Ureter (tissue), 1 donor: ENCODE measurements at regions not wholly inside any gene's neighbourhood (a gene's known extent, or its start where the extent isn't known, plus 50 kb on each side); places are given as distances from the start of the nearest gene placed in this dataset.

Source experiments
- DNase-seq: peaks from one replicate; pipeline ENCODE4 v3.0.0-alpha.2; 2020; ENCODE audit warnings: low spot score
- donor health status: DM: yes; HTN: yes; CAD: no.

DNA sequence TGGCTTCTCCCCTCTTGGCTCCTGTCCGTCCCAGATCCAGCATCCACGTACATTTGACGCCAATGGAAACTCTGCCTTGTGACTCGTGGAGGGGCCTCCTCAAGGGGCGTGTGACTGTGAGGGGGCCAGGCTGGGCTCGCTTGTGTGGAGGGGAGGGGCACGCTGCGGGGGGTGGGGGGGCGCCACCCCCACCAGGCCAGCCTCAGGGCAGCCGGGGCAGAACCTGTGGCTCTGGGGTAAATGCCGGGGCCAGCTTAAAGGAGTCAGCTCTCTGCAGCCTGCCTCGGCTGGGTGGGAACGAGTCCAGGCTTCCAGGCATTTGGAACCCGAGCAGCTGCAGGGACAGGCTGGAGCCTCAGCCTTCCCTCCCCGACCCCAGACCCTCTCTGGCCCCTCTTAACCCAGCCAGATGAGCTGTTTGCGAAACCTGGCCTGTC is 94.1 kb downstream of the SIK1 start:
- no peak for DNase-seq

DNA sequence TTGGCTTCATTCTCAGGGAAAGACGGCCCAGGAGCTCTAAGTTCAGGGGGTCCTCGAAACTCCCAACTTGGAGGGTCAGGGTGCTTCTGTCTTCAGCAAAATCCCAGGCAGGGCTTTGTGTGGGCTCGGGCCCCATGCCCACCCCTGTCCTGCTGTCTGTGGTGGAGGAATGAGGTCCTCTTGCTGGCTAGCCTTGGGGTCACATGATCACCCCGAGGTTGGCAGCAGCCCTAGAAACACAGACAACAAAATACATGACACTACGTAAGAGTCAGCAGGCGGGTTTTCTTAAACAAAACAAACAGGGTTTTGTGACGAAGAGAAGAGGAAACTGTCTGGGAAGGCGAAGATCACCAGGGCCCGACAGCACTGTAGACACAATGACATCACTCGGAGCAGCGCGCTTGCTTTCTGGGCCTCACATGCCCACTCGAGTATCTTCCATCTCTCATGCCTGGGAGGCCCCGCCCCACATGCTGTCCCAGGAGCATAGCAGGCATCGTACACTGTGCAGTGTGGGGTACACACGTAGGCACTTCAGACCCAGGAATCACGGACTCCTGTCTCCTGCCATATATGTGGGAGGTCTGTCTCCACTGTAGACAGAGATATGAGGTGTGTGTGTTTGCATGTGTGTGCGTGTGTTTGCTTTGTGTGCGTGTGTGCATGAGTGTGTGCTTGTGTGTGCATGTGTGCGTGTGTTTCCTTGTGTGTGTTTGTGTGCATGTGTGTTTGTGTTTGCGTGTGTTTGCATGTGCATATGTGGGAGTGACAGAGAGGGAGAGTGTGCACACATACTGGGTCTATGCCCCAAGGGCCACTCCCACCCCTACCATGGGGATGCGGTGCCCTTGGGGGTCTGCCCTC is 94.7 kb downstream of the SIK1 start:
- peak; percentile 70 for DNase-seq

DNA sequence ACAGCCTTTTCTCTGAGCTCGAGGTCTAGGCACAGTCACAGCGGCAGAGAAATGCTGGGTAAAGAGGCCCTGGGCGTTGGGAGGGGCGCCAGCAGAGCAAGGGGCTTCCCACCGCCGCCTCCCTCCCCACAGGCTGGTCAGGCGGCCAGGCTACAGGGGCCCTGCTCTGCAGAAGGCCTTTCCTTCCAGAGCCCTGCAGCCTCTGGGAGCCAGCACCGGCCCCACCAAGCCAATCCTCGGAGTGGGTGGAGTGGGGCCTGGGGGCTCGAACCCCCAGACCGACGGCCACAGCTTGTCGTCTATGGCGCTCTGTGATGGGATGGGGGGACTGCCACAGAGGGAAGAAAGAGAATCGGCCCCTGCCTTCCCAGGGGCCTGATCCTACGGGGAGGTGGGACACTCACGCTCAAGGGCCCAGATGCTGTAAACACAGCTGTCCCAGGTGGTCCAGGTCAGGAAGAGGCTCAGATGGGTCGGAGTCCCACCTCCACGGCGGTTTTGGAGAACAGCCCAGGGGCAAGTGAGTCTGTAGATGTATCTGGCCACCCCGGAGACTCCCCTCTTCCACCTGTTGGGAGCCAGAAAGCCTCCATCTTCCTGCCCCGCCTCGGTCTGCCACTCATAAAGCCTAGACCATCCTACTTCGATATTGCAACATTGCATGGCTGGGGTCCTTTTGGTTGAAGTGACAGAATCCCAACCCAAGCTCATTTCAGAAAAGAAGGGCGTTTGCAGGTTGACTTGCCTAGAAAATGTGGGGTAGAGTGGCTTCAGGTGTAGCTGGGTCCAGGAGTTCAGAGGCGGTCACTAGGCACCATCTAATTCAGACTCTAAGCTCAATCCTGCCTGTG is 95.6 kb downstream of the SIK1 start:
- DNase-seq, result no peak

DNA sequence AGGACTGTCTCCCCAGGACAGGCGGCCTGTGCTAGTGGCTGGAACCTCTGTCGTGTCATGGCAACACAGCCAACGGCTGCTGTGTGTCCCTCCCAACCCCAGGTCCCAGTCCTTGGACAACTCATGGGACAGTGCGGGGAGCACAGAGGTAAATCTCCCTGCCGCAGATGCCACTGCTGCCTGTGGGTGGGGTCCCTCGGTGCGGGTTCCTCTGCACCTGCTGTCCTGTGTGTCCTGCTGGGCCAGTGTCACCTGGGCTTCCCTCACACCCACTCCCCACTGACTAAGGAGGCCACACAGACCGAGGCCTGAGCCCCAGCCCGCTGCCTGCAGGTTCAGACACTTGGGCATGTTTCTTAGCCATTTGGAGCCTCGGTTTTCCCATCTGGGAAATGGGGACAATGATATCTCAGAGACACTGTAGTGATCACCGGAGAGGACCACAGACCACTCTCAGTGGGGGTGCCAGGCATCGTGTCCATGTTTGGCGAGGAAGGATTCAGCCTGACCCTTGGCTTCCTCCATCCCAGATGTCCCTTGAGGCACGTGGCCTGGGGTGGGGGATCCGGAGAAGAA is 96.5 kb downstream of the SIK1 start:
- DNase-seq, result no peak

DNA sequence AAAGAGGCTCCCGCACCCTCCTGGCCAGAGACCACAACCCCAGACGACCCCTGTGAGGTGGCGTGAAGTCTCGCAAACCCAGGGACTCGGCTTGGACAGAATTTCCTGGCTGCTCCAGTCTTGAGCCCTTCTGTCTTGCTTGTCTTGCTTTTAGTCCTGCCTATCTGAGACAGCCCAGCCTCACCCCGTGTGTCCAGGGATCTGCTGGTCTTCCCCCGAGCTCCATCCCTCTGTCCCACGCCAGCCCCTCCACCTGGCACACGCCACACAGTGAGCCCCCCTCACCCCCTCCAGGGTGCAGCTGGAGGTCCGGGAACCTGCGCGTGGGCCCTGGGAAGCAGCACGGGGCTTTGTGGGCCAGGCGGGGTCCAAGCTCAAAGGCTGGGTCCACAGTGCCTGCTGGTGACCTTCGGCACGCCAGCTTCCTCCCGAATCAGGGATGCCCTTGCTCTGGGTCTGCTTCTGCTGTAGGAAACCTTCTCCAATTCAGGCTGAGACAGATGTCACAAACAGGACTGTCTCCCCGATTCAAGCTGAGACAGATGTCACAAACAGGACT is 97.1 kb downstream of the SIK1 start:
- no peak for DNase-seq

DNA sequence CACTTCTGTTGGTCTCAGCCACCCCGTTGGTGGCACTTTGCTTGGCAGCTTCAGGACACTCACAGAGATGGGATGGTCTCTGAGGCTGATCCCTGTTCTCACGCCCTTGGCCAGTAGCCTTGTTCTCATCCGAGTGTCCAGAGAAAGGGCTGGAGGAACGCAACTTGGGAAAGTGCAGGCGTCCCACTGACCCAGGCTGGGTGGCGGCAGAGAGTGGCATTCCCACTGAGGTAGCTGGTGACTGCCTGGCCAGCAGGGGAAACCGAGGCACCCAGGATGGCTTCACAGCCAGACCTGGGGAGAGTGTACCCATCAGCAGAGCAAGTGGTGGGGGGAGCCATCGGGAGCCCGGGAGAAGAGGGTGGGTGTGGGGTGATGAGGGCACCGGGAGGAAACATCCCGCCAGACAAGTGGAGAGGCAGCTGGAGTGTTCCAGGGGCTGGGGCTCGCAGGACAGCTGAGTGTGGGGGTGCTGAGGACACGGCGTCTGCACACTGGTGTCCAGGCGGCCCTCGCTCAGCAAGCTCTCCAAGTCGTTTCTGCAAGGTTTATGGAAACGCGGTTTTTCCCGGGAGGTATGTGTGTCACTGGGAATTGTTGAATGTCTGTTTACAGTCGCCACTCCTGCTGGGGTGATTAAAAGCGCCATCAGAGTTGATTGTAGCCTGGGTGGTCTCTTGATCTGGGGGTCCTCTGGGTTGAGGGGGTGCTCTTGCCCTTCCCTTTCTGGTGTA is 97.8 kb downstream of the SIK1 start:
- no peak for DNase-seq

DNA sequence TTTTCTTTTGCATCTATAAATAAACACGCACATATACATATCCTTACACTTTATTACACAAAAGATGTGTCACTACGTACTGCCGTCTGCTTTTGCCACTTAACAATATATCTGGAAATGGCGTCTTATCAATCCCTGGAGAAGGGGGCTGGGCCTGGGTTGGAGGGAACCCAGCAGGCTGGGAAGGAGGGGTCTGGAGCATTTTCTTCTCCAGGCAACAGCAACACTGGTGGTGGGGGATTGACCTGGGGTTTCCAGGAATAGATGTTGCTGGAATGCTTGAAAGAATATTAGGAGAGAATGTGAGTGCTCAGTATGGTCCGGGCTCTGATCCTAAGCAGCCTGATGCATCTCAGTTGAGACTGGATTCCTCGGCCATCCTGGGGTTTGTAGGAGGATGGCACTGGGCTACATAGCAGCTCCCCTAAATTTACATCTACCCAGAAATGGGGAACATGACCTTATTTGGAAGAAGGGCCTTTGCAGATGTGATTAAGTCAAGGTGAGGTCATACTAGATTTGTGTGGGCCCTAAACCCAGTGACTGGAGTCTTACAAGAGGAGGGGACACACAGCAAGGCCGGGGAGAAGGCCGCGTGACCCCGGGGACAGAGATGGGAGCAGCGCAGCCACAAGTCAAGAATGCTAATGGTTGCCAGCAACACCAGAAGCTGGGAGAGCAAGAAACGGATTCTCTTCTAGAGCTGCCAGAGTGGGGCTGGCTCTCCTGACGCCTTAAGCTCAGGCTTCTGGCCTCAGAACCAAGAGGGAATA is 98.6 kb downstream of the SIK1 start:
- DNase-seq, result no peak

DNA sequence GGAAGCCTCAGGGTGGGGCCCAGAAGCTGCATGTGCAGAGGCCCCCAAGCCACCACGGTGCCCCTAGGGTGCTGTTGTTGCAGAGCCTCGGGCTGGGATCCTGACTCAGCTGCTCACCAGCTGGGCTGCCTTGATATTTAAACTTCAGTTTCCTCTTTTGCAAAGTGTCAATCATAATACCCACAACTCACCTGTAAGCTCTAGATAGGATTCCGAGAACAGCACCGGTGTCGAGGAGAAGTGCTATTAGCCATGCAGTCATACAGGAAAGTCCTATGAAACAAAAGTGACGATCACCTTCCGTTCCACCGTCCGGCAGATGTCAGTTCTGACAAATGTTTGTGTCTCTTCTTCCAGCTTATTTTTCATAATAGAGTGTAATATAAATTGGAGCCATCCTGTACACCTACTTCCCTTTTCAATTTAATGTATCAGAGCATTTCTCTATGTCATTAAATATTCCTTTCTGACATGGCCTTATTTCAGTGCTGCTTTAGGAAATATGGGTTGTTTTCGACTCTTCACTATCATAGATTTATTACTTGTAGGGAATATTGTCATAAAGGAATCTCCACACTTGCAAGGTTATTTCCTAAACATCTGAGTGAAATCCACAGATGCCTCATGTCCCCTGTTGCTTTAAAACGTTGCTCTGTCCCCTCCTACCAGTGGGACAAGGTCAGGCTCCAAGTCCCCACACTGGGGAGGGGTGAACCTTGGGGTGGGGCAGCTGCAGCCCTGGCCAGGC is 100.8 kb downstream of the SIK1 start:
- no peak for DNase-seq

DNA sequence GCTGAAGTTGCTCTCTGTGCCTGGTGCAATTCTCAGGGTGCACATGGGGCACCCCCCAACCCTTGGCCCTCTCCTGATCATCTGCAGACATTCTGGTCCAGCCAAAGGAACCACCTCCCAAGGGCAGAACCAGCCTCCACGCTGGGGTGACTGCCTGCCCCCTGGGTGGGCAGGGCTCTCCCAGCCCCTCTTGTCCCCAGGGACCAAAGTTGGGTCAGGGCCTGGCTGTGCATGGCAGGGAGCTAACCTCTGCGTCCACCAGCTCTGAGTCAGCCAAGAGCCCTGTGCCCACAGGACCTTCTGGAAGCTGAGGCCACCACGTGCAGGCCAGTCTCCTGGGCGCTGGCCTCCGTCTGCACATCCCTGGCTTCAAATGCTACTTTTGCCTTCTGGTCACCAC is 101.9 kb downstream of the SIK1 start:
- DNase-seq, result no peak

DNA sequence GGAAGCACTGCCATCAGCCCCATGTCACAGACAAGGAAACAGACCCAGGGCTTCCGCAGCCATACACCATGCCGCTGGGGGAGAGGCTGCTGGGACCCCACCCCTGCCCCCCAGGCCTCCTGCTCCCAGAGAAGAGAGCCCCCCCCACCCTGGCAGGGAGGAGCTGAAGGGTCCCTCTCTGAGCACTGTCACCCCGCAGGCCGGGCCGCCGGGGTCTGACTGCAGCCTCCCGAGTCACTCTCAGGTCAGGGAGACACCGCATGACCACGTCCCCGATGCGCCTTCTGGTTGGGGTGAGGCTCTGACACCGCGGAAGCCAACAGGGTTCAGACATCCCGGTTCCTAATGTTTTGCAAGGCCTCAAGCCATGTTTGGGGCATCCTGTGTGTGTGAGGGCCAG is 102.3 kb downstream of the SIK1 start:
- DNase-seq, result no peak

DNA sequence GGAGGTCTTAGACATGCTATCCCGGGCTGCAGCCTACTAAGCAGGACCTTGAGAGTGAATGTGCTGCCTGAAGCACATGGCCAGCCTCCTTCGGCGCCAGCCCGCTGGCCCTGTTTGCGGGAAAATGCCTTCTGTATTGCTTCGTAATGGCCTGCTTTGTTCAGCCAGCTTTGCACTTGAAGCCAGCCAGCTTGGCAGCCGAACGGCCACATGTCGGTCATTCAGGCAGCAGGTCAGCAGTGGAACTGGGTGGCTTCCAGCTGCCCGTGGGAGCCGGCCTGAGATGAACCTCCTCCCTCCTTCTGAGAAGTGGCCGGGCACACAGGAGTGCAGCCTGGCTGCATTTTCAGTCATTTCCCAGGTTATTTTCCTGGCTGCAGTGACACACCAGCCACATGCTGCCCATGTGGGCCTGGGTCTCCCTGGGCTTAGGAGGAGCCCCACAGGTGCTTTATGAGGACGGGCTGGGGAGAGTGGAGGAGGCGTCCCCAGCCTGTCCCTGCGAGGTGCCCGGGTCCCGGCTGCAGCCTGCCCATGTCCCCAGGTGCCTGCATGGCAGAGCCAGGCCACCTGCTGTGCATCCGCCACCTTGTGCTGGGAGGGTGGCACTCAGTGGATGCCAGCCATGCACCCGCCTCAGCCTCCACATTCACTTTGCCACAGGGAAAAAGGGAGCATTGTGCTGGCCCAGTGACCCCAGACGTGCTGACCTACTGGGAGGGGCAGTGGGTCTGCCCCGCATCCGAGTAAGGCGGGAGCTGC is 103.5 kb downstream of the SIK1 start:
- DNase-seq, result no peak

DNA sequence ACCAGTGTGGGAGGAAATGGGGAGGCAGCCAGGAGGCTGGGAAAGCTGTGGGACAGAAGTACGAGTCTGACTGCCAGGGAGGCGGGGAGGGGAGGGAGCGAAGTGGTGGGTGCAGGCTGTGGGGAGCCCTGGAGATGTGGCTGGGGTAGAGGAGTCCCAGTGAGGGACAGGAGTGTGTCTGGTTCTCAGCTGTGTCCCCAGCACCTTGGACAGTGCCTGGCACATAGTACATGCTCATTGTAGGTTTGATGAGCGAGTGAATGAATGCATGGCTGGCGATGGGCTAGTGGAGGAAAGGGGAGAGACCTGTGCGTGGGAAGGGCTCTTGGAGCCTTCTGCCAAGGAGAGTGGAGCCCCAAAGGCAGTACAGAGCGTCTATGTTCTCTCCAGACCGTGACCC is 104.1 kb downstream of the SIK1 start:
- no peak for DNase-seq

DNA sequence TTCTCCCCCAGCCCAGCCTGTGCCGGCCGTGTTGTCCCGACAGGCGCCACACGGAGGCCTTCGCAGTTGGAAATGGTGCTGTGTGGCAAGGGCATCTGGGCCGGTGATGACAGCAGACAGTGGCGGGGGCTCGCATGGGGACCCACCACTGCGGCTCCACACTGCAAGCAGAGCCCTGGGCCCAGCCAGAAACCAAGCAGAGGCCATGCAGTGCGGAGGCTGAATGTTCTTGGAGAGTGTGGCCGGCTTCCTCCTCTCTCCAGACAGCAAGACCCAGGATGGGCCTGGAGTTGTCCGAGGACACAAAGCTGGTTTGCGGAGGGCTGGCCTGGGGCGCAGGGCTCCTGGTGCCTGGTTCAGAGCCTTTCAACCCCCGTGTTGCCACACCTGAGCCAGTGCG is 104.6 kb downstream of the SIK1 start:
- no peak for DNase-seq

DNA sequence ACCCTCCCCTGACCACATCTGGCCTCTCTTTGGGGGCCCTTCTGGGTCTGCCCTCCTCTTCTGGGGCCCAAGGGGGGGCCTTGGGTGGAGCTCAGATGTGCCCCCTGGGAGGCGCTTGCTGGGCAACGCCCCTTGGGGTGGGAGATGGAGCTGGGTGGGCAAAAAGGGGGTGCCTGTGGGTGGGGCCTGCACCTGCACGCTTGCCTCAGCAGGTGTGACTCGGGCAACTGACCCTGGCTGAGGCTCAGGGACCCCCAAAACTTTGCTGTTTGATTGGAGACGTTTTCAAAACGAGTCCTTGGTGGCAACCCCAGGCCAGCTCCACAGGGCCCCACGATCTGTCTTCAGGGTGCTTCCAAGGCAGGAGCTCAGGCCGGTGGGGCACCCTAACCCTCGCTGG is 105.3 kb downstream of the SIK1 start:
- no peak for DNase-seq

DNA sequence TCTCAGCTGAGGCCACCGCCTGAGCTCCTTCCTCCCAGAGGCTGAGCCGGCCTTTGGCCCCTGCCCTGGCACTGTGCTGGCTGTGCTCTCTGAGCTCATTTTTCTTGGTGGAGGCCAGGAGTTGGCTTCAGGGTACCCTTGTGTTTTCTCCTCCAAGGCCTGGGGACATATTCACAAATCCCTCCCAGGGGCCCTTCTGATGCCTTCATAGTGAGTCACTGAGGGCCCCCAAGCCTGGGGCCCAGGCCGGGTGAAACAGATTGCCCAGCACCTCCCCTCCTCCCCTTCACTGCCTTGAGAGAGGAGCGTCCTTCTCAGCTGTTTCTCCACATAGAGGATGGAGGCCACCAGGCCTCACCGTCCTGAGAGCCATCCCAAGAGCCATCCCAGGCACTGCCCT is 105.8 kb downstream of the SIK1 start:
- no peak for DNase-seq

DNA sequence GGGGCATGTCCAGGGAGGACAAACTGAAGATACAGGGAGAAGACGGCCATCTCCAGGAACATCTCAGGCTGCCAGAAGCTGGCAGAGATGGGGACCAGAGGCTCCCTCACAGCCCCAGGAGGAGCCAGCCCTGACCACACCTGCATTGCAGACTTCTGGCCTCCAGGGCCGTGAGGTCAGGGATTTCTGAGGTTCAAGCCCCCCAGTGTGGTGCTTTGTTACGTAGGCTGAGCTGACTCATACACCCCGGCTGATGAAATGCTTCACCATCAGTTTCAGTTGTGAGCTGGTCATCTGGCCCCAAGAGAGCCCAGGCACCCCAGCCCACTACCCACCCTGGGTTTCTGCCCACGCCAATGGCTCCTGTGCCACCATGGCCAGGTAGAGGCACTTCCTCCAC is 106.4 kb downstream of the SIK1 start:
- no peak for DNase-seq

DNA sequence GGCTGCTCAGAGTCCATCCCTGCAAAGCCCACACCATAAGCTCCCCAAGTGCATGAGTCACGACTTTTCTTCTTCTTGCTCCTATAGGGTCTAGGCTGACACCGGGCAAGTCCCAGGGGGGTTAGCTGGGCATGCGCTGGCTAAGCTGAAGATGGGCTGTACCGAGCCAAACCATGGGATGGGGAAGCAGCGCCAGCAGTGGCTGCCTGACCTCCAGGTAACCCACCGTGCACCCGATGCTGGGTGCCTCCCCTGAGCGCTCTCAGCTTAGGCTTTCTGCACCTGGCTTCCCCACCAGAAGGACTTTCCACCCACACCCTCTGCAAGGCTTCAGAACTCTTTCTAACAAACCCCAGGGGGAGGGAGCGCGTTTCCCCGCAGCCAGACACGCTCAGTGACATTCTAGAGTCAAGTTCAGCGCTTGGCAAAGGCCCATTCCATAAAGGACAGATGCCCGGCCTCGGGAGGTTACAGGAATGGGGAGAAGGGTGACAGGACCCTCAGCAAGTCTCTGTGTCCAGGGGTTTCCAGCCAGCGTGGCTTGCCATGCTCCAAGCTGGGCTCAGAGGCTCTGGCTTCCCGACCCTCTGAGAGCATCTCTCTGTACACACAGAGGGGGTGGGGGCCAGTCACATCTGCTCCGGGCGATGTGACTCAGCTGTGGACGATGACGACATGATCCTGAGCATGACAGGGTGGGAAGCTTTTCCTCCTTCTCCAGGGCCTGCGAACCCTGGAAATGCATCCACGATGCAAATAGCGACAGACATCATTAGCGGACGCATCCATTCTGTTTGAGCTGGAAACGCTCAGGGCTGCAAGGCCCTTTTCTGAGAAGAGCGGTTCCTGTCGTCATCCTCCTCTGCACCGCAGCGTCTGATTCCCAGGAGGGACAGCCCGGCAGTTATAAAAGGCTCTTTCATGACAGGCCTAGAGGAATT is 107.8 kb downstream of the SIK1 start:
- DNase-seq, result no peak

DNA sequence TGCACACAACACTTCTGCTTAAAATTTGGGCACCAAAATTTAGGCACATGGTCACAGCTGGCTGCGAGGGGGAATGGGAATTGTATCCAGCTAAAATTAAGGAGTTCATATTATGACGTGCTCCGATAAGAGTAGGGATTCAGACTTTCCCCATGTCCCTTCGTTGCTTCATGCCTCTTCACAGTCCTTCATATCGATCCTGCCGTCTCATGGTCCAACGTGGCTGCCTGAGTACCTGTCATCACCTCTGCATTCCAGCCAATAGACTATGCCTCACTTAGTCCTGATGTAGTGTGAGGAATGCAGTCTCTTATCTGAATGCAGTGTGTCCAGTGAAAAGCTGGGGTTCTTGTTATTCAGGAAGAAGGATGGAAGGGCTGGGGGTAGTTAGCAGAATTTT is 108.6 kb downstream of the SIK1 start:
- DNase-seq, result no peak
